Fibroblast of mammary gland (primary cell): ENCODE measurements at regions not wholly inside any gene's neighbourhood (a gene's known extent, or its start where the extent isn't known, plus 50 kb on each side); places are given as distances from the start of the nearest gene placed in this dataset.

Experiments
- DNase-seq: peaks from one replicate; pipeline ENCODE4 v3.0.0-alpha.2; 2010; ENCODE audit warnings: low read depth
- H3K4me3 ChIP-seq: 2 replicates; pipeline ENCODE4 v1.5.1; 2011; ENCODE audit warnings: low read depth, mild to moderate bottlenecking, low read length, moderate library complexity; ENCODE audit not compliant: control insufficient read depth
- CTCF ChIP-seq: conservative IDR thresholded peaks from 2 replicates; pipeline ENCODE4 v1.5.1; 2011; ENCODE audit warnings: low read depth, low read length, inconsistent platforms; ENCODE audit not compliant: control insufficient read depth, insufficient read depth

- DNase-seq = peak; percentile 41
- TF ChIP-seq CTCF = no peak
- no peak overlapping the region for H3K4me3 ChIP-seq
Measured at GRCh38 chr5:54908774-54909525, 76.4 kb downstream of the ESM1 start.

GRCh38 chr5:54905942-54906537, 79.4 kb downstream of the ESM1 start:
- peak; percentile 77 for TF ChIP-seq CTCF
- DNase-seq = peak; percentile 75
- no peak overlapping the region for H3K4me3 ChIP-seq

- TF ChIP-seq CTCF = no peak
- DNase-seq = peak; percentile 28
- no peak overlapping the region for H3K4me3 ChIP-seq
Measured at GRCh38 chr5:54905246-54905795, 80.1 kb downstream of the ESM1 start.

GRCh38 chr5:54904425-54904824, 81.0 kb downstream of the ESM1 start:
- no peak overlapping the region for H3K4me3 ChIP-seq
- DNase-seq = peak; percentile 68
- peak; percentile 67 for TF ChIP-seq CTCF

GRCh38 chr5:54902791-54903473, 82.5 kb downstream of the ESM1 start:
- peak; percentile 74 for DNase-seq
- no peak for TF ChIP-seq CTCF
- H3K4me3 ChIP-seq = no peak overlapping the region

GRCh38 chr5:54900984-54901725, 84.2 kb downstream of the ESM1 start:
- peak; percentile 97 for DNase-seq

More at GRCh38 chr5:54900984-54901725, 84.2 kb downstream of the ESM1 start:
- no peak overlapping the region for H3K4me3 ChIP-seq
- no peak for TF ChIP-seq CTCF
